Left ventricle myocardium inferior (tissue), 1 donor: ENCODE measurements at regions not wholly inside any gene's neighbourhood (a gene's known extent, or its start where the extent isn't known, plus 50 kb on each side); places are given as distances from the start of the nearest gene placed in this dataset.

Experiments
- DNase-seq: peaks from one replicate; pipeline ENCODE4 v3.0.0-alpha.2; 2020
- H3K27ac ChIP-seq: fragments of 200-600 bp; replicated peaks from 2 replicates; pipeline ENCODE4 v1.8.0; 2021
- H3K27me3 ChIP-seq: fragments of 200-600 bp; 2 replicates; pipeline ENCODE4 v1.8.0; 2021; ENCODE audit warnings: low read depth
- H3K36me3 ChIP-seq: fragments of 200-600 bp; 2 replicates; pipeline ENCODE4 v1.8.0; 2021
- H3K4me1 ChIP-seq: fragments of 200-600 bp; 2 replicates; pipeline ENCODE4 v1.8.0; 2021
- H3K4me3 ChIP-seq: fragments of 200-600 bp; 2 replicates; pipeline ENCODE4 v1.8.0; 2021; ENCODE audit warnings: mild to moderate bottlenecking, moderate library complexity
- H3K9me3 ChIP-seq: fragments of 200-600 bp; replicated peaks from 2 replicates; pipeline ENCODE4 v1.8.0; 2021
- CTCF ChIP-seq: fragments of 200-600 bp; IDR thresholded peaks from 2 replicates; pipeline ENCODE4 v1.8.0; 2021; ENCODE audit warnings: antibody characterized with exemption, mild to moderate bottlenecking, borderline replicate concordance
- intact Hi-C: fragments of 100-400 bp; cut with micrococcal nuclease; formaldehyde crosslinking; loops from one replicate; pipeline ENCODE4 v1.11.0; 2022
- donor health status: DM: no; HTN: yes; CAD: no; lungs with severe emphysema.

- H3K4me3 ChIP-seq = no peak overlapping the region
- peaks cover 21% of the 10 kb centered on the region for H3K9me3 ChIP-seq
- H3K27me3 ChIP-seq = no peaks in the 10 kb centered on the region
- intact Hi-C loops = no loop called here
- no peak for TF ChIP-seq CTCF
- H3K36me3 ChIP-seq = no peaks in the 10 kb centered on the region
- no peak for DNase-seq
- H3K27ac ChIP-seq = no peak overlapping the region
- H3K4me1 ChIP-seq = no peaks in the 10 kb centered on the region
Measured at GRCh38 chr1:60583696-60584095, 498.7 kb upstream of the NFIA start.

- Histone ChIP-seq H3K9me3 (peaks cover 21% of the 10 kb centered on the region), H3K36me3 (no peaks in the 10 kb centered on the region), H3K27ac (no peak overlapping the region), H3K4me3 (no peak overlapping the region), H3K4me1 (no peaks in the 10 kb centered on the region), H3K27me3 (no peaks in the 10 kb centered on the region)
- intact Hi-C loops = no loop called here
- TF ChIP-seq CTCF = no peak
- no peak for DNase-seq
Measured at GRCh38 chr1:60581455-60582220, 500.7 kb upstream of the NFIA start.

GRCh38 chr1:60577029-60577428, 503.5 kb upstream of the C1orf87 start:
- Histone ChIP-seq H3K9me3 (no peaks in the 10 kb centered on the region), H3K4me1 (peaks cover 14% of the 10 kb centered on the region), H3K36me3 (no peaks in the 10 kb centered on the region), H3K27me3 (no peaks in the 10 kb centered on the region), H3K27ac (no peak overlapping the region), H3K4me3 (no peak overlapping the region)
- no peak for TF ChIP-seq CTCF
- DNase-seq = no peak
- intact Hi-C loops = no loop called here

- H3K4me3 ChIP-seq = no peak overlapping the region
- intact Hi-C loops = no loop called here
- H3K9me3 ChIP-seq = no peaks in the 10 kb centered on the region
- no peak for DNase-seq
- TF ChIP-seq CTCF = no peak
- peaks cover 14% of the 10 kb centered on the region for H3K4me1 ChIP-seq
- no peaks in the 10 kb centered on the region for H3K36me3 ChIP-seq
- H3K27ac ChIP-seq = no peak overlapping the region
- no peaks in the 10 kb centered on the region for H3K27me3 ChIP-seq
Measured at GRCh38 chr1:60575326-60575977, 501.9 kb upstream of the C1orf87 start.

GRCh38 chr1:60573726-60574409, 500.3 kb upstream of the C1orf87 start:
- no peaks in the 10 kb centered on the region for H3K27me3 ChIP-seq
- H3K4me3 ChIP-seq = no peak overlapping the region
- H3K27ac ChIP-seq = no peak overlapping the region
- no peaks in the 10 kb centered on the region for H3K36me3 ChIP-seq
- H3K9me3 ChIP-seq = no peaks in the 10 kb centered on the region
- no peak for DNase-seq
- H3K4me1 ChIP-seq = peaks cover 14% of the 10 kb centered on the region
- intact Hi-C loops = no loop called here
- TF ChIP-seq CTCF = no peak
